Mesenchymal stem cell (in vitro differentiated cells and primary cell): ENCODE measurements at regions not wholly inside any gene's neighbourhood (a gene's known extent, or its start where the extent isn't known, plus 50 kb on each side); places are given as distances from the start of the nearest gene placed in this dataset.
A peak's percentile ranks its signal among the peaks of the same experiment; 100 is the strongest.

Experiments used
- DNase-seq: peaks from one replicate; pipeline ENCODE4 v3.0.0-alpha.2; 2013
- H2AFZ ChIP-seq: one replicate; pipeline ENCODE4 v1.6.1; 2013; ENCODE audit warnings: low read depth, mild to moderate bottlenecking, control low read depth, inconsistent platforms, low read length, moderate library complexity
- H2AK5ac ChIP-seq: 2 replicates; pipeline ENCODE4 v1.6.1; 2013; ENCODE audit warnings: low read length, moderate library complexity, mild to moderate bottlenecking, inconsistent platforms; ENCODE audit not compliant: severe bottlenecking
- H2BK120ac ChIP-seq: one replicate; pipeline ENCODE4 v1.6.1; 2013; ENCODE audit warnings: low read depth, mild to moderate bottlenecking, inconsistent platforms, low read length, moderate library complexity
- H2BK12ac ChIP-seq, 2 experiments: one replicate each; pipeline ENCODE4 v1.6.1; 2013; ENCODE audit warnings: inconsistent platforms in 2 of 2, low read length in 2 of 2, mild to moderate bottlenecking in 2 of 2, moderate library complexity in 2 of 2, control low read depth in 1 of 2
- H2BK15ac ChIP-seq: one replicate; pipeline ENCODE4 v1.6.1; 2013; ENCODE audit warnings: mild to moderate bottlenecking, low read depth, inconsistent platforms; ENCODE audit not compliant: poor library complexity, severe bottlenecking
- H2BK5ac ChIP-seq: 2 replicates; pipeline ENCODE4 v1.6.1; 2013; ENCODE audit warnings: low read depth, mild to moderate bottlenecking, low read length, control low read depth, inconsistent platforms; ENCODE audit not compliant: poor library complexity, severe bottlenecking
- H3K14ac ChIP-seq, 2 experiments: one replicate each; pipeline ENCODE4 v1.6.1; 2013; ENCODE audit warnings: inconsistent platforms in 2 of 2, low read length in 2 of 2, control low read depth in 1 of 2, mild to moderate bottlenecking in 1 of 2, moderate library complexity in 1 of 2
- H3K18ac ChIP-seq, 2 experiments: one replicate each; pipeline ENCODE4 v1.6.1; 2013; ENCODE audit warnings: inconsistent platforms in 2 of 2, low read length in 2 of 2, control low read depth in 1 of 2, low read depth in 1 of 2, mild to moderate bottlenecking in 1 of 2
- H3K23ac ChIP-seq, 2 experiments: one replicate each; pipeline ENCODE4 v1.6.1; 2013; ENCODE audit warnings: inconsistent platforms in 2 of 2, low read length in 2 of 2, mild to moderate bottlenecking in 2 of 2, moderate library complexity in 2 of 2, control low read depth in 1 of 2
- H3K27ac ChIP-seq: 2 replicates; pipeline ENCODE4 v1.5.1; 2013; ENCODE audit warnings: mild to moderate bottlenecking, moderate library complexity, low read length, control low read depth, inconsistent platforms; ENCODE audit not compliant: poor library complexity, severe bottlenecking
- H3K27me3 ChIP-seq, 2 experiments: 2 replicates each; pipeline versions ENCODE4 v1.6.1 to v1.7.0; 2013; ENCODE audit warnings: low read length in 2 of 2, mild to moderate bottlenecking in 2 of 2, moderate library complexity in 2 of 2, control low read depth in 1 of 2, inconsistent platforms in 1 of 2; ENCODE audit not compliant: control insufficient read depth in 1 of 2, insufficient read depth in 1 of 2
- H3K36me3 ChIP-seq, 2 experiments: 2 replicates each; pipeline versions ENCODE4 v1.6.1 to v1.7.0; 2013; ENCODE audit warnings: low read length in 2 of 2, control low read depth in 1 of 2, inconsistent platforms in 1 of 2, low read depth in 1 of 2, mild to moderate bottlenecking in 1 of 2; ENCODE audit not compliant: insufficient read depth in 2 of 2, control insufficient read depth in 1 of 2
- H3K4ac ChIP-seq, 2 experiments: one replicate each; pipeline ENCODE4 v1.6.1; 2013; ENCODE audit warnings: inconsistent platforms in 2 of 2, low read length in 2 of 2, mild to moderate bottlenecking in 2 of 2, moderate library complexity in 2 of 2, control low read depth in 1 of 2, low read depth in 1 of 2
- H3K4me1 ChIP-seq: 2 replicates; pipeline ENCODE4 v1.6.1; 2013; ENCODE audit warnings: low read depth, low read length, control low read depth; ENCODE audit not compliant: control insufficient read depth, insufficient read depth
- H3K4me2 ChIP-seq: 2 replicates; pipeline ENCODE4 v1.6.1; 2013; ENCODE audit warnings: low read length, mild to moderate bottlenecking, inconsistent platforms; ENCODE audit not compliant: poor library complexity, severe bottlenecking
- H3K4me3 ChIP-seq, 2 experiments: 2 replicates each; pipeline versions ENCODE4 v1.5.1 to v1.7.0; 2013; ENCODE audit warnings: low read length in 2 of 2, mild to moderate bottlenecking in 2 of 2, control low read depth in 1 of 2, low read depth in 1 of 2; ENCODE audit not compliant: insufficient read depth in 1 of 2
- H3K79me1 ChIP-seq: replicated peaks from 2 replicates; pipeline ENCODE4 v1.6.1; 2013; ENCODE audit warnings: mild to moderate bottlenecking, control low read depth, low read length, inconsistent platforms; ENCODE audit not compliant: poor library complexity, severe bottlenecking
- H3K9ac ChIP-seq: 2 replicates; pipeline ENCODE4 v1.7.0; 2013; ENCODE audit warnings: mild to moderate bottlenecking, low read length, moderate library complexity
- H3K9me3 ChIP-seq: 2 replicates; pipeline ENCODE4 v1.7.0; 2013; ENCODE audit warnings: mild to moderate bottlenecking, low read length; ENCODE audit not compliant: control insufficient read depth
- H4K8ac ChIP-seq: one replicate; pipeline ENCODE4 v1.6.1; 2013; ENCODE audit warnings: inconsistent platforms, mild to moderate bottlenecking, low read length, moderate library complexity
- H4K91ac ChIP-seq: one replicate; pipeline ENCODE4 v1.6.1; 2013; ENCODE audit warnings: mild to moderate bottlenecking, low read length, inconsistent platforms
- whole genome bisulfite sequencing: methylation state at CpG from one replicate; pipeline ENCODE4 v1.1.7; 2013; ENCODE audit warnings: mixed read lengths; 5-methylcytosine and 5-hydroxymethylcytosine counted together

DNA sequence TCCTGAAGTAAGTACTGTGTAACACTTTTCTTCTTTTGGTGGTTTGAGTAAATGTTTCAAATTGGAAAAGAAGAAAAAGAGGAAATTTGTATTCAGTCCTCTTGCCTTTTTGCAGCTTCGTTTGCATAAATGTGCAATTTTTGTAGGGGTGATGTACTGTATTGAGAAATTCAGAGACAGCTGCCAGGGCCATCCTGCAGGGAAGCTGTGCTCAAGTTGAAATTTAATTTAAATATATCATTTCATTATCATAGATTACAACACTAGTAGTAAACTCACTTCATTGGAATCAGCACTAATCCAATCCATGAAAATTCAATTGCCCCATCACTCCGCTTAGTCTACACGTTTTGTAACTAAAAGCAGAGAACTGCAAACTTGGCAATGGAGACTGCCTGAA lies 415.4 kb downstream of the DNAJB9 start:
- Histone ChIP-seq H3K14ac (no peak overlapping the region), H3K9ac (no peak overlapping the region), H3K9me3 (no peaks in the 10 kb centered on the region), H2BK120ac (no peak overlapping the region), H3K23ac (no peak overlapping the region), H2AFZ (no peak overlapping the region), H2BK5ac (no peak overlapping the region), H3K4me3 (no peak overlapping the region), H3K79me1 (no peaks in the 10 kb centered on the region), H3K27ac (no peak overlapping the region), H3K36me3 (no peaks in the 10 kb centered on the region), H2BK12ac (no peak overlapping the region), H4K8ac (no peak overlapping the region), H3K27me3 (no peaks in the 10 kb centered on the region), H3K18ac (no peak overlapping the region), H3K4me1 (no peaks in the 10 kb centered on the region), H3K4ac (no peak overlapping the region), H3K4me2 (no peak overlapping the region), H2BK15ac (no peak overlapping the region), H2AK5ac (no peak overlapping the region), H4K91ac (no peak overlapping the region)
- no peak for DNase-seq
- 69% methylated on average over 3 of the region's 3 CpGs for WGBS

DNA sequence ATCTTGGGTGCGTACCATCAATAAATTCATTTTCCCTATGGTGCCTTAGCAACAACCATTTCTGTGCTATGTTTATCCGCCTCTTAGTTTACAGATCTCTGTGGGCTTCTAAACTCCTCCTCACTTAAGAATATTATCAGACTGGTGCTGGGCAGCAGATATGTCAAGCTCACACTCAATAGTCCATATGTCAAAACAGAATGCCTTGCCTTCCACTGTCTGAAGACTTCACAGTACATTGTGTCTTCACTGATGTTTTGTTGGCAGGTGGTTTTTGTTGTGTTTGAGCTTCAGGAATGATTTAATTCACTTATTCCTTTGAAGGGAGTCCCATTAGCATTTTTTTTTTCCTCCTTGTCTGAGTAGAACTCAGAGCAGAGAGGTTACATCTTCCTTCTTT lies 419.6 kb downstream of the DNAJB9 start:
- Histone ChIP-seq H3K4ac (no peak overlapping the region), H3K18ac (no peak overlapping the region), H3K14ac (no peak overlapping the region), H3K23ac (no peak overlapping the region), H3K9ac (no peak overlapping the region), H3K4me2 (no peak overlapping the region), H3K4me3 (no peak overlapping the region), H2AFZ (no peak overlapping the region), H2BK15ac (no peak overlapping the region), H4K91ac (no peak overlapping the region), H3K27me3 (no peaks in the 10 kb centered on the region), H4K8ac (no peak overlapping the region), H3K36me3 (no peaks in the 10 kb centered on the region), H3K27ac (no peak overlapping the region), H3K79me1 (no peaks in the 10 kb centered on the region), H2AK5ac (no peak overlapping the region), H3K9me3 (no peaks in the 10 kb centered on the region), H3K4me1 (no peaks in the 10 kb centered on the region), H2BK12ac (no peak overlapping the region), H2BK5ac (no peak overlapping the region), H2BK120ac (no peak overlapping the region)
- 95% methylated on average over 2 of the region's 2 CpGs for WGBS
- DNase-seq: no peak

DNA sequence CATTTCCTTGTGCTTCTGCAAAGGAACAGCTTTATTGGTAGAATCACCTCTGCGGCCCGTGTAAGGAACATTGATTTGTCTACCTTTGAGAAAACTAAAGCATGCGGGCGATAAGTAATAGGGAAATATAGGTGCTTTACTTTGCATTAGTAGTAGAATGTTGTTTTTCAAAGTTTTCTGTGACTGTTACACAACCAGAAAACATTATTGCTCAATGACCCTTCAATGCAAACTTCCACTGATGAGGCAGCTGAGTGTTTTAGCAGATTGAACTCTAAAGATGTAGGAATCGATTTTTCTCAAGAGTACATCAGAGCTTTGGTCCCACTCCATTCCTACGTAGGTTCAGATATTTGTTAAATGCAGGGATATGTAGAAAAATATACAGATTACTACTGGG lies 427.8 kb downstream of the DNAJB9 start:
- no peak for DNase-seq
- Histone ChIP-seq H2AFZ (no peak overlapping the region), H3K27ac (no peak overlapping the region), H3K9me3 (no peaks in the 10 kb centered on the region), H2BK5ac (no peak overlapping the region), H3K14ac (no peak overlapping the region), H2BK120ac (no peak overlapping the region), H3K79me1 (no peaks in the 10 kb centered on the region), H3K36me3 (no peaks in the 10 kb centered on the region), H2BK12ac (no peak overlapping the region), H4K8ac (no peak overlapping the region), H3K4me3 (no peak overlapping the region), H3K4ac (no peak overlapping the region), H3K27me3 (no peaks in the 10 kb centered on the region), H3K4me2 (no peak overlapping the region), H3K23ac (no peak overlapping the region), H2BK15ac (no peak overlapping the region), H3K4me1 (no peaks in the 10 kb centered on the region), H2AK5ac (no peak overlapping the region), H3K9ac (no peak overlapping the region), H3K18ac (no peak overlapping the region), H4K91ac (no peak overlapping the region)
- 76% methylated on average over 5 of the region's 6 CpGs for WGBS

DNA sequence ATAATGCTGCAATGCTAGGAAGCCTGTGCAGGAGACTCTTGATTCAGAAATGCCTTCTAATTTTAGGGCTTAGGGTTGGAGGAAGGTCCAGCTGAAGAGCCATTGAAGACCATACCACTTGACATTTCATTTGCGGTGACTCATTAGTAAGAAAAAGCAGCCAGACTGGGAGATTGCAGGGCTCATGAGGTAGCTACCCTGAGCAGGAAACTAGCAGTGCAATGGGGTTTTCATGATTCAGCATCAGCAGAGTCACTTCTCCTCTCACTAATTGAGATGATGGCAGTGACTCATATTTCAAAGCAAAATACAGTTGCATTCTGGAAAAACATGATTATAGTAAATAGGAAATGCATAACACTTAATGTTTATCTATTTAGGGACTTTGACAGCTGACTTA lies 434.1 kb downstream of the DNAJB9 start:
- Histone ChIP-seq H3K4me3 (no peak overlapping the region), H2AFZ (no peak overlapping the region), H2BK5ac (no peak overlapping the region), H3K36me3 (no peaks in the 10 kb centered on the region), H4K91ac (no peak overlapping the region), H3K23ac (no peak overlapping the region), H3K4me2 (no peak overlapping the region), H3K18ac (no peak overlapping the region), H3K9ac (no peak overlapping the region), H3K27ac (no peak overlapping the region), H4K8ac (no peak overlapping the region), H3K27me3 (no peaks in the 10 kb centered on the region), H3K9me3 (no peaks in the 10 kb centered on the region), H2AK5ac (no peak overlapping the region), H2BK12ac (no peak overlapping the region), H3K14ac (no peak overlapping the region), H3K4ac (no peak overlapping the region), H3K4me1 (no peaks in the 10 kb centered on the region), H2BK120ac (no peak overlapping the region), H3K79me1 (no peaks in the 10 kb centered on the region), H2BK15ac (no peak overlapping the region)
- peak; percentile 54 for DNase-seq
- 29% methylated on average over 1 of the region's 1 CpG for WGBS
